ENCODE measurements at regions not wholly inside any gene's neighbourhood (a gene's known extent, or its start where the extent isn't known, plus 50 kb on each side); places are given as distances from the start of the nearest gene placed in this dataset.

- TF ChIP-seq CTCF (IDR thresholded peaks at IDR 0.05), result no peak
- H3K9me3 ChIP-seq, result no peaks in the 10 kb centered on the region
- no peak overlapping the region for H3K4me3 ChIP-seq
- no peaks in the 10 kb centered on the region for H3K36me3 ChIP-seq (ENCODE audit: low read depth)
- no peak for ATAC-seq
- no peak for DNase-seq
- H3K4me1 ChIP-seq (ENCODE audit: low read depth), result no peaks in the 10 kb centered on the region
- intact Hi-C loops (cut with DNase I, micrococcal nuclease), result no loop called here
These were observed 384.6 kb upstream of the NCAM2 start for GRCh38 chr21:20613654-20614053.

- DNase-seq (no peak), ATAC-seq (no peak)
- no peaks in the 10 kb centered on the region for H3K4me1 ChIP-seq (ENCODE audit: low read depth)
- H3K9me3 ChIP-seq, result no peaks in the 10 kb centered on the region
- intact Hi-C loops (cut with DNase I, micrococcal nuclease), result no loop called here
- TF ChIP-seq CTCF (IDR thresholded peaks at IDR 0.05), result no peak
- H3K36me3 ChIP-seq (ENCODE audit: low read depth), result no peaks in the 10 kb centered on the region
- H3K4me3 ChIP-seq, result no peak overlapping the region
These were observed 381.1 kb upstream of the NCAM2 start for GRCh38 chr21:20617130-20617529.

GRCh38 chr21:20618878-20619277 lies 379.3 kb upstream of the NCAM2 start:
- intact Hi-C loops (cut with DNase I, micrococcal nuclease), result no loop called here
- Histone ChIP-seq H3K9me3 (no peaks in the 10 kb centered on the region), H3K4me3 (no peak overlapping the region), H3K4me1 (ENCODE audit: low read depth) (no peaks in the 10 kb centered on the region), H3K36me3 (ENCODE audit: low read depth) (no peaks in the 10 kb centered on the region)
- DNase-seq (no peak), ATAC-seq (no peak)
- no peak for TF ChIP-seq CTCF (IDR thresholded peaks at IDR 0.05)

- intact Hi-C loops (cut with DNase I, micrococcal nuclease), result no loop called here
- Histone ChIP-seq H3K9me3 (no peaks in the 10 kb centered on the region), H3K4me1 (ENCODE audit: low read depth) (no peaks in the 10 kb centered on the region), H3K4me3 (no peak overlapping the region), H3K36me3 (ENCODE audit: low read depth) (no peaks in the 10 kb centered on the region)
- DNase-seq (no peak), ATAC-seq (no peak)
- TF ChIP-seq CTCF (IDR thresholded peaks at IDR 0.05), result no peak
These were observed 370.6 kb upstream of the NCAM2 start for GRCh38 chr21:20627594-20627993.

GRCh38 chr21:20631633-20632032 lies 366.6 kb upstream of the NCAM2 start:
- DNase-seq (no peak), ATAC-seq (no peak)
- no peak overlapping the region for H3K4me3 ChIP-seq

More at GRCh38 chr21:20631633-20632032, 366.6 kb upstream of the NCAM2 start:
- no peak for TF ChIP-seq CTCF (IDR thresholded peaks at IDR 0.05)
- Histone ChIP-seq H3K9me3 (no peaks in the 10 kb centered on the region), H3K36me3 (ENCODE audit: low read depth) (no peaks in the 10 kb centered on the region), H3K4me1 (ENCODE audit: low read depth) (no peaks in the 10 kb centered on the region)
- intact Hi-C loops (cut with DNase I, micrococcal nuclease), result no loop called here
